Esophagus mucosa (tissue), 1 donor: ENCODE measurements at regions not wholly inside any gene's neighbourhood (a gene's known extent, or its start where the extent isn't known, plus 50 kb on each side); places are given as distances from the start of the nearest gene placed in this dataset.

Source experiments
- ATAC-seq: fragments of 200-7000 bp; cut with Tn5 transposase; one replicate; pipeline ENCODE4 v1.9.1; 2020
- donor health status: DM: yes; HTN: yes; CAD: no.

DNA sequence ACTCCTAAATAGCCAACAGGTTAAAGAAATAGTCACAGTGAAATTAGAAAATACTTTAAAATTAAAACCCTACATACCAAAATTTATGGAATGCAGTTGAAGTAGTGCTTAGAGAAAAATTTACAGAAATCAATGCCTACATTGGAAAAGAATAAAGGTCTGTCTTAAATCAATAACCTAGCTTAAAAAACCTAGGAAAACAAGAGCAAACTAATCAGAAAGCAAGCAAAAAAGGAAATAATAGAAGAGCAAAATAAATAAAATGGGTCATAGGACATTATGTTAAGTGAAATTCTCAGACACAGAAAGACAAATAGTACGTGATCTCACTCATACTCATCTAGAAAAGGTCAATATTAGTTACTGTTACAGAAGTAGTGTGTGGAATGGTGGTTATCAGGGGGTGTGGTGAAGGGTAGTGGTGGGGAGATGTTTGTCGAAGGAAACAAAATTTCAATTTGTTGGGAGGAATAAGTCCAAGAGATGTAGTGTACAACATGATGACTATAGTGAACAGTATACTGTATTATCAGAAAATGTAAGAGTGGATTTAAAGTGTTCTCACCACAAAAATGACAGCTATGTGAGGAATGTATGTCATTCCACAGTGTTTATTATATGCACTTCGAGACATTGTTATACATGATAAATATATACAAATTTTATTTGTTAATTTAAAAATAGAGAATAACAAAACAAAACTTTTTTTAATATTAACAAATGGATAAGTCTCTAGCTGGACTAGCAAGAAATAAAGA, 423.6 kb downstream of the CDH26 start:
- no peak for ATAC-seq

GRCh38 chr20:60389441-60389840, 431.2 kb downstream of the CDH26 start:
- no peak for ATAC-seq

GRCh38 chr20:60389882-60390281, 431.7 kb downstream of the CDH26 start:
- ATAC-seq = no peak

DNA sequence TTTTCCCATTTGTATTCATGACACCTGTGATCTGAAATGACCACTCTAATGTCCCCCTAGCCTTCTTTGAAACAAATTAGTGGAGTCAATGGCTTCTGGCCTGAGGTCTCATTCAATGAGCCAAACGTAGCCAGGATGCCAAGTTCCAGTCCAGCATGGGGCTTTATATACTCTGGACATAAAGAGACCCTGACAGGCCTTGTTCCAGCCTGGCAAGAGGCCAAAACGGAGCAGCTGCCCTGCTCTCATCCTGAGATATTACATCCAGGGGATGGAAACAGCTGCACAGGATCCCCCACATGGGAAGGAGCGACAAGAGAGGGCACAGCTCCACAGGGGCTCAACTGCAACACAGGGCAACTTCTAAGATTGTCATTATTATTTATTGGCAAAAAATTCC, 437.8 kb downstream of the CDH26 start:
- ATAC-seq = no peak

GRCh38 chr20:60400567-60400966, 442.3 kb downstream of the CDH26 start:
- no peak for ATAC-seq

- ATAC-seq = no peak
These were observed 444.2 kb downstream of the CDH26 start for GRCh38 chr20:60402189-60403058.

GRCh38 chr20:60403105-60403741, 445.0 kb downstream of the CDH26 start:
- no peak for ATAC-seq

DNA sequence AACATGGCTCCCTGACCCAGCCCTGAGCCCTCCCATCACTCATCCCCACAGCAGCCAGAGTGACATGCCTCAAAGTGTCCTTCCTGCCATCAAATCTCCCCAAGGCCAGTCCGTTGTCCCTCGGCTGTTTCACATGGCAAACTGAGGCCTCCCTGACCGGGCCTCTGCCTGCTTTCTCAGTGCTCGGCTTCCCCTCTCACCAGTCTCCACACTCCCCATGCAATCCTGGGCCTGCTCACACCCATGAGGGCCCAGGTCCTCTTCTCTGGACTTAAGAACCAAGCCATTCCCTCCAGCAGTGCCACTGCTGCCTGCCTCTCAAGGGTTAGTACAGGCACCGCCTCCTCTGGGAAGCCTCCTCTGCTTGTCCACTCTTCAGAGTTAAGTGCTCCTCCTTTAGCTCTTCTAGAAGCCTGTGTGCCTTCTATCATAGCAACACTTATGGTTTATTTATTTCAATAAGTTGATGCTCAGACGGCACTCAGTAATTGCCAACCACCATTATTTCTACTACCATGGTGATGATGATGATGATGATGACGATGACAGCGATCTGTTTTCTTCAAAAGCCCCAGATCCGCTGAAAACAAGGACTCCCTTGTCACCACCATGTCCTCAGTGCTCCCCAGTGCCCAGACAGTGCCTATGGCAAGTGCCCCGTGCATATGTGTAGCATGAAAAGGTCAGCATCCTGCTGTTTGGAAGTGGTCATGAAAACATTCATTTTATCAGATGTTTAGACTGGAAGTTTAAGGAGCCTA, 449.0 kb downstream of the CDH26 start:
- no peak for ATAC-seq

DNA sequence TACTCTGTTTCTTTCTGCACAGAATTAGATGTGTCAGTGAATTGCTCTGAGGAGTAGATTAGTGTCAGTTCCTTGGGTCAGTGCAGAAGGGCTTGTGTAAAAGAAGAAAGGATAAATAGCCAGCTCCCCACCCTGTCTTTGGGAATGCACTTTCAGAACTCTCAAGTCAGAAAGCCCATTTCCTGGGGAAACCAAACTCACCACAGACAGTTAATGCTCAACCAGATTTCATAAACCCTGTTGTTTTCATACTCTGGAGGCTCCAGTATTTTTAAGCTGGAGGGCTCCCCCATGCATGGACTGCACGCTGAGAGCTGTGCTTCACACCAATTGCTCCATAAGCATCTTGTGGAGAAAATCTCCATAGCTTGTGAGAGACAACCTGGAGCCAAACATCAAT, 449.7 kb downstream of the CDH26 start:
- no peak for ATAC-seq

- no peak for ATAC-seq
These were observed 450.2 kb downstream of the CDH26 start for GRCh38 chr20:60408435-60408834.

- no peak for ATAC-seq
These were observed 452.5 kb downstream of the CDH26 start for GRCh38 chr20:60410618-60411264.

GRCh38 chr20:60411813-60412212, 453.6 kb downstream of the CDH26 start:
- no peak for ATAC-seq

GRCh38 chr20:60420676-60421229, 462.5 kb downstream of the CDH26 start:
- no peak for ATAC-seq

DNA sequence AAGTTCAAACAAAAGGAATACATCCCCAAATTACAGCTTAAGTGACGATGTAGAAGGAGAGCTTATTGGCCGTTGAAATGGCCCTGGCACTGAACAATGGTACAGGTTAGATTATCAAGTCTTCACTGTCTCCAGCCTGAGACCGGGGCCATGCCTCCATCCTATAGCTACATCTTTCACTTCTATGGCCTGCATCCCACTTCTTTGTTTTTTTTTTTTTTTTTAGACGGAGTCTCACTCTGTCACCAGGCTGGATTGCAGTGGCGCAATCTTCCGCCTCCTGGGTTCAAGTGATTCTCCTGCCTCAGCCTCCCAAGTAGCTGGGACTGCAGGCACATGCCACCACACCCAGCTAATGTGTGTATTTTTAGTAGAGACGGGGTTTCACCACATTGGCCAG, 464.6 kb downstream of the CDH26 start:
- no peak for ATAC-seq

GRCh38 chr20:60424267-60424902, 466.2 kb downstream of the CDH26 start:
- no peak for ATAC-seq

DNA sequence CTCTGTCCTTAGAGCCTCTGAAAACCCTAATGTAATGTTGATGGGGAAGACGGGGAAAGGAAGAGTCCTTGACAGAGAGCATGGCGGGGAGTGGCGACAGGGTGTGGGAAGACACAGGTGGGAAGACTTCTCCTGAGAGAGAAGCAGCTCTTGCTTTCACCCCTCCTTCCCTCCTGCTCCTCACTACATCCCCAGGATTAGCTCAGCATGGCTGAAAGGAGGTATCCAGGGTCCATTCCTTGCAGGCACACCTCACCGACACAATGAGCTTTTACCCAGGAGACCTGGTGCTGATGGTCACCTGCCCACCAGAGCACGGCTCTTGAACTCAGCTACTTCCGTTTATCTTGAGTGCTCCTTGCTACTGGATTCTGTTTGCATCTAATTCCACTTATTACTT, 469.3 kb downstream of the CDH26 start:
- no peak for ATAC-seq

DNA sequence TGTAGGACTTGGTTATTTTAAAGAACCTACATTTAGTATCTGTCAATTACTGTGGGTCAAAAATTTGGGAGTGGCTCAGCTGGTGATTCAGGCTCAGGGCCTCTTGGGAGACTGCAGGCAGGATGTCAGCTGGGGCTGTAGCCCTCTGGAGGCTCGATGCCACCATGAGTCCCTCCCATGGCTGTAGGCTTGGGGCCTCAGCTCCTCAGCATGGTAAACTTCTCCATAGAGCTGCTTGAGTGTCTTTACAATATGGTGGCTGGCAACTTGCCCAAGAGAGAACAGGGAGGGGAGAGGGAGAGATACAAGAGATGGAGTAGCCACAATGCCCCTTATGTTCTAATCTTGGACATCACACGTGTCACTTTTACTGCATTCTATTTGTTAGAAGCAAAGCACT, 470.4 kb downstream of the CDH26 start:
- no peak for ATAC-seq

- no peak for ATAC-seq
These were observed 472.3 kb downstream of the CDH26 start for GRCh38 chr20:60430516-60431001.

DNA sequence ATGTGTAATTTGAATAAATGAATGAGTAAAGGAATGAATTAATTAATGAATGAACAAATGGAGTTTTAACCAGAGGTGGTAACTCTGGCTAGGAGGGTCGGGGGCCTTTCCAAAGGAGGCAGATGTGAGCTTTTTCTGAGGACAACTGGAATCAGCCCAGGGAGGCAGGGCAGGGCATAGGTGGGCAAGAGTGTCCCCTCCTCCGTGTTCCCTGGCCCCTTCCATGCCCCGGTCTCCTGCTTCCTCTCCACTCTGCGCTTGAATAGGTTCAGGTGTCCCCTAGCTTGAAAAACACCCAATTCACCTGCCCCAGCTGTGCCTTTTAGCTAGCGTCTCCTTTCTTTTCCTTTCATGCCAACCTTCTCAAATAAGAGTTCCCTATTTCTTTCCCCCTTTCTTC, 473.1 kb downstream of the CDH26 start:
- ATAC-seq = no peak

- ATAC-seq = no peak
These were observed 479.2 kb downstream of the CDH26 start for GRCh38 chr20:60437418-60437817.
